Smooth muscle cell (in vitro differentiated cells): ENCODE measurements at regions not wholly inside any gene's neighbourhood (a gene's known extent, or its start where the extent isn't known, plus 50 kb on each side); places are given as distances from the start of the nearest gene placed in this dataset.

Experiments used
- DNase-seq: peaks from one replicate; lab custom pipeline; 2025; ENCODE audit not compliant: unreplicated experiment; lab: John Stamatoyannopoulos, UW
- H2AFZ ChIP-seq: fragments of 200-600 bp; sonication (generic); 2 replicates; pipeline ENCODE4 v1.6.0; 2016; ENCODE audit warnings: antibody characterized with exemption, low read depth, mild to moderate bottlenecking
- H3F3A ChIP-seq: fragments of 200-600 bp; sonication (generic); 2 replicates; pipeline ENCODE4 v1.6.0; 2017; ENCODE audit warnings: antibody characterized with exemption, low read depth
- H3K27ac ChIP-seq: fragments of 200-600 bp; sonication (generic); 2 replicates; pipeline ENCODE4 v1.5.1; 2016; ENCODE audit warnings: low read depth, mild to moderate bottlenecking
- H3K27me3 ChIP-seq: fragments of 200-600 bp; sonication (generic); 2 replicates; pipeline ENCODE4 v1.6.1; 2016; ENCODE audit warnings: low read depth, mild to moderate bottlenecking
- H3K36me3 ChIP-seq: fragments of 200-600 bp; sonication (generic); 2 replicates; pipeline ENCODE4 v1.5.1; 2016; ENCODE audit warnings: low read depth
- H3K4me1 ChIP-seq: fragments of 200-600 bp; sonication (generic); 2 replicates; pipeline ENCODE4 v1.5.1; 2016; ENCODE audit warnings: low read depth
- H3K4me2 ChIP-seq: fragments of 200-600 bp; sonication (generic); 2 replicates; pipeline ENCODE4 v1.6.0; 2016; ENCODE audit warnings: mild to moderate bottlenecking
- H3K4me3 ChIP-seq: fragments of 200-600 bp; sonication (generic); 2 replicates; pipeline ENCODE4 v1.5.1; 2016; ENCODE audit warnings: mild to moderate bottlenecking
- H3K79me2 ChIP-seq: fragments of 200-600 bp; sonication (generic); 2 replicates; pipeline ENCODE4 v1.6.0; 2016; ENCODE audit warnings: low read depth, mild to moderate bottlenecking
- H3K9ac ChIP-seq: fragments of 200-600 bp; sonication (generic); 2 replicates; pipeline ENCODE4 v1.6.0; 2016; ENCODE audit warnings: low read depth
- H3K9me3 ChIP-seq: fragments of 200-600 bp; sonication (generic); replicated peaks from 2 replicates; pipeline ENCODE4 v1.5.1; 2016; ENCODE audit warnings: low read depth
- H4K20me1 ChIP-seq: fragments of 200-600 bp; sonication (generic); 2 replicates; pipeline ENCODE4 v1.6.0; 2016; ENCODE audit warnings: low read depth
- WGBS: methylation state at CpG from one replicate; pipeline ENCODE4 v1.1.7; 2016; ENCODE audit warnings: low lambda C conversion rate; 5-methylcytosine and 5-hydroxymethylcytosine counted together
- TF ChIP-seq, protein P1 (sequence below): fragments of 200-600 bp; sonication (generic); IDR thresholded peaks from 2 replicates; pipeline ENCODE4 v1.5.1; 2017; ENCODE audit warnings: borderline replicate concordance, mild to moderate bottlenecking, antibody characterized with exemption; ENCODE audit not compliant: insufficient read depth, poor library complexity, severe bottlenecking

DNA sequence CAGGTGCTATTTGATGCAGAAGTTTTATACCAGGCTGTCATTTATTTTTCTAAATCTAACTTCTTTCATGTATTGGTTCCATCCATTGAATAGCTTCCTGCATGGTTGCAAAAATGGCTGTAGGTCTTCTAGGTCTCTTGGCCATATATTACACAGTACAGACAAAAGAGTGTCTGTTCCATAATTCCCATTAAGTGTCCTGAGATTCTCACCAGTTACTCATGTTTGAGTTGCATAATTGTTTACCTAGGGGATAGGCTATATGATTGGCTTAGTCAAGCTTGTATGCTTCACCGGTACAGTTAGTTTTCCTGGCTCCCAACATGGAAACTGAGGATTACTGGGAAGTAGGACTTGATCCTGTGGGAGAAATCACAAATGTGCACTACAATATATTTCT is 399.4 kb upstream of the NUDT12 start:
- Histone ChIP-seq H3K27me3 (no peaks in the 10 kb centered on the region), H3K36me3 (no peaks in the 10 kb centered on the region), H4K20me1 (no peaks in the 10 kb centered on the region), H3K79me2 (no peaks in the 10 kb centered on the region), H3K4me2 (no peak overlapping the region), H3F3A (no peaks in the 10 kb centered on the region), H3K27ac (no peak overlapping the region), H3K9me3 (peaks cover 3% of the 10 kb centered on the region), H3K9ac (no peak overlapping the region), H2AFZ (no peak overlapping the region), H3K4me1 (no peaks in the 10 kb centered on the region), H3K4me3 (no peak overlapping the region)
- WGBS: 85% methylated on average over 1 of the region's 1 CpG
- no peak for DNase-seq
- TF ChIP-seq, protein P1, sequence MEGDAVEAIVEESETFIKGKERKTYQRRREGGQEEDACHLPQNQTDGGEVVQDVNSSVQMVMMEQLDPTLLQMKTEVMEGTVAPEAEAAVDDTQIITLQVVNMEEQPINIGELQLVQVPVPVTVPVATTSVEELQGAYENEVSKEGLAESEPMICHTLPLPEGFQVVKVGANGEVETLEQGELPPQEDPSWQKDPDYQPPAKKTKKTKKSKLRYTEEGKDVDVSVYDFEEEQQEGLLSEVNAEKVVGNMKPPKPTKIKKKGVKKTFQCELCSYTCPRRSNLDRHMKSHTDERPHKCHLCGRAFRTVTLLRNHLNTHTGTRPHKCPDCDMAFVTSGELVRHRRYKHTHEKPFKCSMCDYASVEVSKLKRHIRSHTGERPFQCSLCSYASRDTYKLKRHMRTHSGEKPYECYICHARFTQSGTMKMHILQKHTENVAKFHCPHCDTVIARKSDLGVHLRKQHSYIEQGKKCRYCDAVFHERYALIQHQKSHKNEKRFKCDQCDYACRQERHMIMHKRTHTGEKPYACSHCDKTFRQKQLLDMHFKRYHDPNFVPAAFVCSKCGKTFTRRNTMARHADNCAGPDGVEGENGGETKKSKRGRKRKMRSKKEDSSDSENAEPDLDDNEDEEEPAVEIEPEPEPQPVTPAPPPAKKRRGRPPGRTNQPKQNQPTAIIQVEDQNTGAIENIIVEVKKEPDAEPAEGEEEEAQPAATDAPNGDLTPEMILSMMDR: no peak

- H4K20me1 ChIP-seq: no peaks in the 10 kb centered on the region
- H3K9ac ChIP-seq: no peak overlapping the region
- no peaks in the 10 kb centered on the region for H3F3A ChIP-seq
- TF ChIP-seq, protein P1: no peak
- H3K4me3 ChIP-seq: no peak overlapping the region
- H3K4me2 ChIP-seq: no peak overlapping the region
- no peak overlapping the region for H2AFZ ChIP-seq
- H3K36me3 ChIP-seq: no peaks in the 10 kb centered on the region
- H3K9me3 ChIP-seq: no peaks in the 10 kb centered on the region
- DNase-seq: no peak
- WGBS: 96% methylated on average over 35 of the region's 47 CpGs
- H3K27ac ChIP-seq: no peak overlapping the region
- H3K4me1 ChIP-seq: no peaks in the 10 kb centered on the region
- H3K27me3 ChIP-seq: no peaks in the 10 kb centered on the region
- H3K79me2 ChIP-seq: no peaks in the 10 kb centered on the region
Observed at GRCh38 chr5:103953601-103954382, 391.2 kb upstream of the NUDT12 start.

DNA sequence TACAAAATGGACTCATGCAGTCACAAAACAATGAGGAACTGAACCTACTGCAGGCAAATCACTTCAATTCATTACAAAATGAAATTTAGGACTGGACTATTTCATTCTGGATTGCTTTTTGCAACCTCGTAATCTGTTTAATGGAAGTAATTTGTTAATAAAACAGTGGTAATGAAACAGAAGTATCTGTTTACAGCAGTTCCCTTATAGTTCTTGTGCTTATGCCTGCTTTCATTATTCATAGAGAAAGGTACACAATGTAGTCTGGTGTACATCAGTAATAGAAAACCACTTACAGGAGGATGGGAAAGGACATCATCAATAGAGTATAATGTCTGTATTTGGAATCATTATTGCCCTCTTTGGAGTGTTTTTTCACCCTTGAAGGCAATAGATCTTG is 389.2 kb upstream of the NUDT12 start:
- Histone ChIP-seq H3K4me3 (no peak overlapping the region), H3K27ac (no peak overlapping the region), H3K9me3 (no peaks in the 10 kb centered on the region), H3K27me3 (no peaks in the 10 kb centered on the region), H3K9ac (no peak overlapping the region), H4K20me1 (no peaks in the 10 kb centered on the region), H3K4me1 (no peaks in the 10 kb centered on the region), H3K79me2 (no peaks in the 10 kb centered on the region), H3K4me2 (no peak overlapping the region), H3K36me3 (no peaks in the 10 kb centered on the region), H3F3A (no peaks in the 10 kb centered on the region), H2AFZ (no peak overlapping the region)
- TF ChIP-seq, protein P1: no peak
- DNase-seq: no peak
- WGBS: 88% methylated on average over 1 of the region's 1 CpG

DNA sequence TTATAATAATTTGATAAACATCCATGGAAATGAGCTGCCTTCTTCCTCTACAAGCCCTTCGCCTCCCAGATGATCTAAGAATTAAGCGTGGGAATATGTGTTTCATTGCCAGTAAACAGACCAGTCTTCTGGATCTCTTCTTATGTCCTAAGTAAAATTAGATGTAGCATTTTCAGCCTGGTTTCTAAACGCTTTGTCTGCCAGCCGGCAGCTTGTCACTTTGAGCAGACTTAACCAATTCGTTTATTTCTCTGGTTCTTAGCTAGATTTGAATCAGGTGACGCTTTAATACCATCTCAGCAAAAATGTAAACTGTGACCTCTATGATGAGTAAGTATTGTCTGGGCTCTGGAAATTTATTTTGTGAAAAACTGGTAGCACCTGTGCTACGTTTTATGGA is 380.6 kb upstream of the NUDT12 start:
- 86% methylated on average over 7 of the region's 7 CpGs for WGBS
- Histone ChIP-seq H4K20me1 (no peaks in the 10 kb centered on the region), H3K27me3 (no peaks in the 10 kb centered on the region), H3K4me3 (no peak overlapping the region), H3K4me1 (no peaks in the 10 kb centered on the region), H3K27ac (no peak overlapping the region), H2AFZ (peak overlapping the region; percentile 8), H3K4me2 (no peak overlapping the region), H3K9me3 (no peaks in the 10 kb centered on the region), H3K79me2 (no peaks in the 10 kb centered on the region), H3F3A (no peaks in the 10 kb centered on the region), H3K36me3 (no peaks in the 10 kb centered on the region), H3K9ac (no peak overlapping the region)
- no peak for DNase-seq
- TF ChIP-seq, protein P1: no peak
